ENCODE measurements at regions not wholly inside any gene's neighbourhood (a gene's known extent, or its start where the extent isn't known, plus 50 kb on each side); places are given as distances from the start of the nearest gene placed in this dataset.

DNA sequence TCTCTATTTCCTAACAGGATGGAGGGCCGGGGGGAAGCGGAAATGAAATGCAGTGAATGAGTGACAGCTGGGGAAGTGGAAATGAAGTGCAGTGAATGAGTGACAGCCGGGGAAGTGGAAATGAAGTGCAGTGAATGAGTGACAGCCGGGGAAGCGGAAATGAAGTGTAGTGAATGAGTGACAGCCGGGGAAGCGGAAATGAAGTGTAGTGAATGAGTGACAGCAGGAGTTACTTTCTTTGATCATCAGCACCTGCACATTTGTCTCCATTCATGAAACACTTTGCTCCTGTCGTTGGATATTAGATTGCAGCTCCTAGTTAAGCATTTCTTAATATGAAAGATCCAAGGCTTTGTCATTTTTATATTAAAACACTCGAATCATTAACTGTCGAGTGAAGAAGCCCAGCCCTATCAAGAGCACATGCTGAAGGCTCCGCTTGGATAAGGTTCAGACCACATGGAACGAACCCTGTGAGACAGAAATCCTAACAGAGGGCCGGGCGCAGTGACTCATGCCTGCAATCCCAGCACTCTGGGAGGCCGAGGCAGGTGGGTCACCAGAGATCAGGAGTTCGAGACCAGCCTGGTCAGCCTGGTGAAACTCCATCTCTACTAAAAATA lies 406.0 kb upstream of the ADARB2 start:
- no peaks in the 10 kb centered on the region for H3K9me3 ChIP-seq
- no peaks in the 10 kb centered on the region for H3K4me1 ChIP-seq
- H3K27me3 ChIP-seq = no peaks in the 10 kb centered on the region
- no peaks in the 10 kb centered on the region for H3K36me3 ChIP-seq
- DNase-seq = no peak
- TF ChIP-seq POLR2A (IDR thresholded peaks at IDR 0.05) (no peak), CTCF (IDR thresholded peaks at IDR 0.05) (no peak)
- no peak overlapping the region for H3K27ac ChIP-seq
- no peak overlapping the region for H3K4me3 ChIP-seq

DNA sequence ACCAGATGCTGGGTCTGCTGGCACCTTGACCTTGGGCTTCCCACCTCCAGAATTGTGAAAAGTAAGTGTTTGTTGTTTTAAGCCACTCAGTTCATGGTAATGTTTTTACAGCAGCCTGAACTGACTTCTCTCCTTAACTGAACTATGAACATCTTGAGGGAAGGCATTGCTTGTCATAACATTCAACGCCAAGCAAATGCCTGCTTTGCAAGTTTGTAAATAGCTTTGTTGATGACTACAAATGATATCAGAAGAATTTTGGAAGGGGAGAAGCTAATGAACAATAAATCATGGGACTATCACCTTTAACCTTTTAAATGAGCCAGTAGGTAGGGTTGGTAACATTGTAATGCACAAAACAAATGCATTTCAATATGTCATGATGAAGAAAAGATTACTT lies 402.4 kb upstream of the ADARB2 start:
- DNase-seq = no peak
- no peaks in the 10 kb centered on the region for H3K4me1 ChIP-seq
- no peak overlapping the region for H3K4me3 ChIP-seq
- no peaks in the 10 kb centered on the region for H3K27me3 ChIP-seq
- H3K27ac ChIP-seq = no peak overlapping the region
- TF ChIP-seq POLR2A (IDR thresholded peaks at IDR 0.05) (no peak), CTCF (IDR thresholded peaks at IDR 0.05) (no peak)
- no peaks in the 10 kb centered on the region for H3K36me3 ChIP-seq
- H3K9me3 ChIP-seq = no peaks in the 10 kb centered on the region

- Histone ChIP-seq H3K4me3 (no peak overlapping the region), H3K27me3 (no peaks in the 10 kb centered on the region), H3K4me1 (no peaks in the 10 kb centered on the region), H3K9me3 (no peaks in the 10 kb centered on the region), H3K36me3 (no peaks in the 10 kb centered on the region), H3K27ac (no peak overlapping the region)
- TF ChIP-seq CTCF (IDR thresholded peaks at IDR 0.05) (no peak), POLR2A (IDR thresholded peaks at IDR 0.05) (no peak)
- no peak for DNase-seq
Observed at GRCh38 chr10:2137549-2138174, 400.3 kb upstream of the ADARB2 start.

DNA sequence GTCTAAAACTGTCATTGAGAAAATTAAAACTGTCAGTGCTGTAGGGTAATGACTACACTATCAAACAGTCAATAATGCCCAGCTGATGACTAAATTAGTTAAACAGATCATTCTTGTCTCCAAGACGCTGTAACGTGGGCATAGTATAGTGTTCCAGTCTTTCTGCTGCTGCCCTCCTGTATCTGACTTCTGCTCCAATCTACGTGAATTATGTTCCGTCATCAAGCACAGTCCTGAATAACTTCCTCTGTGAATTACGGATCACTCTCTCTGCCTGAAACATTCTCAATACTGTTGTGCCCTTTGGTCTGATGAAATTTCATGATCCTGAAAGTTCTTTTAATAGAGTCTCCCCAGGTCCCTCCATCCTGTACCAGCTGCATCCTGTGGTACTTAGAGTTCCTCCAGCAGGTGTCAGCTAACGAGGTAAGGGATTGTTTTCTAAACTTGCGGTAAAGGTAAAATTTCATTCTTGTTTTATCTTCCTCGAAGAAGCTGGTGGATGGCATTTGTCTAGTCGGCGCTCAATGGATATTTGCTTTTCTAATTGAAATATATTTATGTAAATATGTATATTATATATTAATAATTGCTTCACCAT lies 393.5 kb upstream of the ADARB2 start:
- no peak overlapping the region for H3K27ac ChIP-seq
- H3K27me3 ChIP-seq = no peaks in the 10 kb centered on the region
- no peaks in the 10 kb centered on the region for H3K4me1 ChIP-seq
- H3K9me3 ChIP-seq = no peaks in the 10 kb centered on the region
- TF ChIP-seq POLR2A (IDR thresholded peaks at IDR 0.05) = no peak
- TF ChIP-seq CTCF (IDR thresholded peaks at IDR 0.05) = no peak
- no peak for DNase-seq
- no peaks in the 10 kb centered on the region for H3K36me3 ChIP-seq
- H3K4me3 ChIP-seq = no peak overlapping the region

DNA sequence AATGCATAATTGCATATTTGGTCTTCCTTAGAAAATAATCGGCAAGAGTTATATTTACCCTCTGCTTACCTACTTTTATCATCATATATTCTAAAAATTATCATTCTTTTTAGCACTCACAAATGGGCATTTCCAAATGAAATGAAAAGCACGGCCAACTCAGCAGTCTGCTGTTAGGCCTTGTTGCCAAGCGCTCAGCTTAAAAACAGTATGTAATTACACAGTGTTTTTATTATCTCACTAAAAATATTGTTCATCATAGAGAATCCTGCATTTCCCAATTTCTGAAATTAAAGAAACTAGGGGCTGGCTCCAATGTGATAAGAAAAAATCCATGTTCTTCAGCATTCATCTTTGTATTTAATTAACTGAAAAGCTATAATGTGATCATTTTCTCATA lies 391.7 kb upstream of the ADARB2 start:
- no peaks in the 10 kb centered on the region for H3K27me3 ChIP-seq
- H3K4me1 ChIP-seq = no peaks in the 10 kb centered on the region
- H3K36me3 ChIP-seq = no peaks in the 10 kb centered on the region
- TF ChIP-seq POLR2A (IDR thresholded peaks at IDR 0.05) = no peak
- TF ChIP-seq CTCF (IDR thresholded peaks at IDR 0.05) = no peak
- no peak overlapping the region for H3K4me3 ChIP-seq
- H3K9me3 ChIP-seq = no peaks in the 10 kb centered on the region
- DNase-seq = no peak
- H3K27ac ChIP-seq = no peak overlapping the region
